HG03175 (cell line): ENCODE measurements at regions not wholly inside any gene's neighbourhood (a gene's known extent, or its start where the extent isn't known, plus 50 kb on each side); places are given as distances from the start of the nearest gene placed in this dataset.

Experiments
- ATAC-seq: cut with Tn5 transposase; IDR thresholded peaks from one replicate; pipeline ENCODE4 v1.9.1; 2021; ENCODE audit warnings: mild to moderate bottlenecking, moderate library complexity; ENCODE audit not compliant: unreplicated experiment

- ATAC-seq, result no peak
These were observed 379.5 kb upstream of the SEMA6D start for GRCh38 chr15:47337836-47338235.

- no peak for ATAC-seq
These were observed 378.5 kb upstream of the SEMA6D start for GRCh38 chr15:47338771-47339170.

- no peak for ATAC-seq
These were observed 377.3 kb upstream of the SEMA6D start for GRCh38 chr15:47339800-47340570.

GRCh38 chr15:47340571-47340920 lies 376.8 kb upstream of the SEMA6D start:
- ATAC-seq, result no peak

GRCh38 chr15:47349179-47349578 lies 368.1 kb upstream of the SEMA6D start:
- no peak for ATAC-seq

GRCh38 chr15:47351501-47351900 lies 365.8 kb upstream of the SEMA6D start:
- ATAC-seq, result no peak

GRCh38 chr15:47352217-47352616 lies 365.1 kb upstream of the SEMA6D start:
- ATAC-seq, result no peak

GRCh38 chr15:47355759-47356158 lies 361.5 kb upstream of the SEMA6D start:
- no peak for ATAC-seq

GRCh38 chr15:47356297-47356696 lies 361.0 kb upstream of the SEMA6D start:
- ATAC-seq, result no peak

GRCh38 chr15:47358876-47359275 lies 358.4 kb upstream of the SEMA6D start:
- no peak for ATAC-seq

GRCh38 chr15:47360305-47360704 lies 357.0 kb upstream of the SEMA6D start:
- ATAC-seq, result no peak

- no peak for ATAC-seq
These were observed 355.0 kb upstream of the SEMA6D start for GRCh38 chr15:47362118-47362905.

- ATAC-seq, result no peak
These were observed 353.7 kb upstream of the SEMA6D start for GRCh38 chr15:47363653-47364052.

GRCh38 chr15:47364230-47365141 lies 352.8 kb upstream of the SEMA6D start:
- no peak for ATAC-seq

GRCh38 chr15:47366884-47367283 lies 350.4 kb upstream of the SEMA6D start:
- ATAC-seq, result no peak

- ATAC-seq, result no peak
These were observed 349.4 kb upstream of the SEMA6D start for GRCh38 chr15:47367726-47368390.

GRCh38 chr15:47371939-47372338 lies 345.4 kb upstream of the SEMA6D start:
- no peak for ATAC-seq

- no peak for ATAC-seq
These were observed 343.1 kb upstream of the SEMA6D start for GRCh38 chr15:47374222-47374621.

- ATAC-seq, result no peak
These were observed 341.1 kb upstream of the SEMA6D start for GRCh38 chr15:47376190-47376589.

GRCh38 chr15:47377465-47377864 lies 339.8 kb upstream of the SEMA6D start:
- no peak for ATAC-seq

GRCh38 chr15:47378527-47378926 lies 338.8 kb upstream of the SEMA6D start:
- ATAC-seq, result no peak
